HFF-Myc (cell line): ENCODE measurements at regions not wholly inside any gene's neighbourhood (a gene's known extent, or its start where the extent isn't known, plus 50 kb on each side); places are given as distances from the start of the nearest gene placed in this dataset.

Experiments used
- DNase-seq: peaks from one replicate; pipeline ENCODE4 v3.0.0-alpha.2; 2011; ENCODE audit warnings: low read depth; ENCODE audit errors: extremely low read depth
- H3K4me3 ChIP-seq: replicated peaks from 2 replicates; pipeline ENCODE4 v1.5.1; 2011; ENCODE audit warnings: low read depth, mild to moderate bottlenecking, control low read depth, low read length
- TF ChIP-seq, protein P1 (sequence below): IDR thresholded peaks from 2 replicates; pipeline ENCODE4 v1.5.1; 2012; ENCODE audit warnings: mild to moderate bottlenecking, low read depth, low read length, control low read depth; ENCODE audit errors: missing control alignments

DNA sequence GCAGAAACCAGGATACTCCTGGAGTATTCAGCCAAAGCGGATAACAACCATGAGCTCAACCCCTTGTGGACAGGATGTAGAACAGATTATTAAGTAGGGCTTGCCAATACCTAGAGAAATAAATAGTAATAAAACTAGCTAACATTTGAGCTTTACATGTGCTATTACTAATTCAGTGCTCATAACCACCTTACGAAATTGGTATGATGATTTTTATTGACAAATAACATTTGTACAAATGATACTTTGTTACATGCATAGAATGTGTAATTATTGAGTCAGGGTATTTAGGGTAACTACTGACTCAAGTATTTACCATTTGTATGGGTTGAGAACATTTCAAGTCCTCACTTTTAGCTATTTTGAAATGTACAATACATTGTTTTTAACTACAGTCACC is 287.9 kb downstream of the CDC5L start:
- H3K4me3 ChIP-seq: no peak overlapping the region
- TF ChIP-seq, protein P1, sequence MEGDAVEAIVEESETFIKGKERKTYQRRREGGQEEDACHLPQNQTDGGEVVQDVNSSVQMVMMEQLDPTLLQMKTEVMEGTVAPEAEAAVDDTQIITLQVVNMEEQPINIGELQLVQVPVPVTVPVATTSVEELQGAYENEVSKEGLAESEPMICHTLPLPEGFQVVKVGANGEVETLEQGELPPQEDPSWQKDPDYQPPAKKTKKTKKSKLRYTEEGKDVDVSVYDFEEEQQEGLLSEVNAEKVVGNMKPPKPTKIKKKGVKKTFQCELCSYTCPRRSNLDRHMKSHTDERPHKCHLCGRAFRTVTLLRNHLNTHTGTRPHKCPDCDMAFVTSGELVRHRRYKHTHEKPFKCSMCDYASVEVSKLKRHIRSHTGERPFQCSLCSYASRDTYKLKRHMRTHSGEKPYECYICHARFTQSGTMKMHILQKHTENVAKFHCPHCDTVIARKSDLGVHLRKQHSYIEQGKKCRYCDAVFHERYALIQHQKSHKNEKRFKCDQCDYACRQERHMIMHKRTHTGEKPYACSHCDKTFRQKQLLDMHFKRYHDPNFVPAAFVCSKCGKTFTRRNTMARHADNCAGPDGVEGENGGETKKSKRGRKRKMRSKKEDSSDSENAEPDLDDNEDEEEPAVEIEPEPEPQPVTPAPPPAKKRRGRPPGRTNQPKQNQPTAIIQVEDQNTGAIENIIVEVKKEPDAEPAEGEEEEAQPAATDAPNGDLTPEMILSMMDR: no peak
- no peak for DNase-seq

DNA sequence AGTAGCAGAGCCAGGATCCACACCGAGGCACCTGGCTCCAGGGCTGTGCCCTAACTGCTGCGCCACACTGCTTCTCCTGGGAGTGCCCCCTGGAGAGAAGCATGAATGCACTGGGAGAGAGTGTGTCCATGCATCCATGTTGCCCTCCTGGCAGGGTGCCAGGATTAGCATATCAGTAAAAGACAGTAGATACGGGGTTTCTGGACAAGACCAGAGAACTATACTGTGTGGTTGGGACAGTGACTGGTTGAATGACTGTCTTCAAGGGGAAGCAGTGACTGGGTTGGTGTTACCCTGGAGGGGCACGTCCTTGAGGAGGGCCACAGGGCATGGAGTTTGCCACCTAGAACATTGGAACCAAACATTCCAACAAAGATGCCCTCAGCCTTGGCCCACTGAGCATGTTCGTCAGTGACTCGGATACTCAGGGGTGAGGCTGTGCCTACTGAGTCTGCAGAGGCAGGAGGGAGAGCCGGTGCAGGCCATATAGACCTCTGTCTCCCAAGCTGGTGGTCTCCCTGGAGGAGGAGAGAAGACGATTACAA is 288.8 kb downstream of the CDC5L start:
- no peak for DNase-seq
- TF ChIP-seq, protein P1: no peak

GRCh38 chr6:44676826-44677433 is 289.4 kb downstream of the CDC5L start:
- no peak overlapping the region for H3K4me3 ChIP-seq
- TF ChIP-seq, protein P1: no peak
- DNase-seq: no peak

More for the DNA sequence above, 288.8 kb downstream of the CDC5L start:
- no peak overlapping the region for H3K4me3 ChIP-seq

GRCh38 chr6:44678252-44678935 is 290.9 kb downstream of the CDC5L start:
- TF ChIP-seq, protein P1: no peak
- no peak overlapping the region for H3K4me3 ChIP-seq
- DNase-seq: no peak

GRCh38 chr6:44679438-44680201 is 292.1 kb downstream of the CDC5L start:
- no peak for DNase-seq
- TF ChIP-seq, protein P1: no peak
- H3K4me3 ChIP-seq: no peak overlapping the region

- TF ChIP-seq, protein P1: no peak
Measured at GRCh38 chr6:44680202-44680720, 292.8 kb downstream of the CDC5L start.

More at GRCh38 chr6:44680202-44680720, 292.8 kb downstream of the CDC5L start:
- DNase-seq: no peak
- H3K4me3 ChIP-seq: no peak overlapping the region
